IMR-90 (cell line): ENCODE measurements at regions not wholly inside any gene's neighbourhood (a gene's known extent, or its start where the extent isn't known, plus 50 kb on each side); places are given as distances from the start of the nearest gene placed in this dataset.

Experiments used
- ATAC-seq: fragments of 200-7000 bp; cut with Tn5 transposase; 2 replicates; pipeline ENCODE4 v1.9.1; 2020; ENCODE audit warnings: low read depth, mild to moderate bottlenecking, moderate library complexity
- BruUV-seq: library from RNA; stranded (reverse); fragments of 400-500 nt; replicated peaks from 2 replicates; lab custom pipeline; 2021; lab: Mats Ljungman, UMichigan
- CTCF ChIA-PET: fragments of 300-600 bp; formaldehyde crosslinking; extraction: SDS; loops from one replicate; lab custom pipeline; 2021; ENCODE audit warnings: antibody characterized with exemption; lab: Yijun Ruan, JAX
- POLR2A ChIA-PET: fragments of 300-600 bp; sonication (Branson Sonifier 250); formaldehyde crosslinking; loops from one replicate; lab custom pipeline; 2022; ENCODE audit warnings: antibody characterized with exemption; ENCODE audit not compliant: unreplicated experiment; lab: Charles Lee
- DNase-seq: peaks from one replicate; pipeline ENCODE4 v3.0.0; 2013
- H2AFZ ChIP-seq: replicated peaks from 2 replicates; pipeline ENCODE3; 2013; ENCODE audit warnings: low read length, mild to moderate bottlenecking; ENCODE audit not compliant: poor library complexity
- H2AK5ac ChIP-seq: 2 replicates; pipeline ENCODE4 v1.6.1; 2013; ENCODE audit warnings: low read depth, low read length, inconsistent platforms
- H2AK9ac ChIP-seq: replicated peaks from 2 replicates; pipeline ENCODE3; 2013; ENCODE audit warnings: mild to moderate bottlenecking, low read depth, low read length, moderate library complexity; ENCODE audit not compliant: poor library complexity
- H2BK120ac ChIP-seq: 2 replicates; pipeline ENCODE4 v1.6.1; 2013; ENCODE audit warnings: low read depth, low read length, inconsistent platforms
- H2BK15ac ChIP-seq: 3 replicates; pipeline ENCODE4 v1.6.1; 2013; ENCODE audit warnings: low read depth, low read length, inconsistent platforms
- H2BK20ac ChIP-seq: 2 replicates; pipeline ENCODE4 v1.6.1; 2013; ENCODE audit warnings: low read depth, mild to moderate bottlenecking, inconsistent platforms, low read length, moderate library complexity
- H2BK5ac ChIP-seq: 2 replicates; pipeline ENCODE4 v1.6.1; 2013; ENCODE audit warnings: mild to moderate bottlenecking, low read depth, low read length, inconsistent platforms; ENCODE audit not compliant: poor library complexity, severe bottlenecking
- H3K14ac ChIP-seq: replicated peaks from 2 replicates; pipeline ENCODE4 v1.6.1; 2013; ENCODE audit warnings: low read depth, low read length, inconsistent platforms
- H3K18ac ChIP-seq: 2 replicates; pipeline ENCODE4 v1.6.1; 2013; ENCODE audit warnings: low read depth, low read length, control low read depth
- H3K23ac ChIP-seq: 2 replicates; pipeline ENCODE4 v1.6.1; 2013; ENCODE audit warnings: low read depth, low read length, inconsistent platforms
- H3K27ac ChIP-seq: 2 replicates; pipeline ENCODE4 v1.5.1; 2013; ENCODE audit warnings: mild to moderate bottlenecking, control low read depth, low read length; ENCODE audit not compliant: insufficient read depth
- H3K27me3 ChIP-seq: 2 replicates; pipeline ENCODE4 v1.6.1; 2013; ENCODE audit warnings: low read length; ENCODE audit not compliant: control insufficient read depth, insufficient read depth
- H3K36me3 ChIP-seq: 2 replicates; pipeline ENCODE4 v1.6.1; 2013; ENCODE audit warnings: low read length, mixed read lengths; ENCODE audit not compliant: control insufficient read depth, insufficient read depth
- H3K4ac ChIP-seq: 2 replicates; pipeline ENCODE4 v1.6.1; 2013; ENCODE audit warnings: low read depth, low read length, inconsistent platforms
- H3K4me1 ChIP-seq: 2 replicates; pipeline ENCODE4 v1.6.1; 2013; ENCODE audit warnings: low read length, mixed read lengths; ENCODE audit not compliant: control insufficient read depth, insufficient read depth
- H3K4me2 ChIP-seq: 2 replicates; pipeline ENCODE4 v1.6.1; 2013; ENCODE audit warnings: low read depth, mild to moderate bottlenecking, control low read depth, low read length, moderate library complexity
- H3K4me3 ChIP-seq: 2 replicates; pipeline ENCODE4 v1.5.1; 2013; ENCODE audit warnings: low read depth, mild to moderate bottlenecking, control low read depth, low read length, moderate library complexity; ENCODE audit not compliant: insufficient read depth
- H3K56ac ChIP-seq: 2 replicates; pipeline ENCODE4 v1.6.1; 2013; ENCODE audit warnings: low read length, inconsistent platforms; ENCODE audit not compliant: insufficient read depth; ENCODE audit errors: extremely low read depth
- H3K79me1 ChIP-seq, 2 experiments: 2 replicates each; pipeline ENCODE4 v1.6.1; 2013; ENCODE audit warnings: low read length in 2 of 2, inconsistent platforms in 1 of 2, low read depth in 1 of 2
- H3K9ac ChIP-seq: 2 replicates; pipeline ENCODE4 v1.6.1; 2013; ENCODE audit warnings: low read depth, low read length, control low read depth
- H3K9me1 ChIP-seq: 2 replicates; pipeline ENCODE4 v1.6.1; 2013; ENCODE audit warnings: low read length, inconsistent platforms; ENCODE audit not compliant: insufficient read depth
- H3K9me3 ChIP-seq: 2 replicates; pipeline ENCODE4 v1.6.1; 2013; ENCODE audit warnings: low read length; ENCODE audit not compliant: control insufficient read depth, insufficient read depth
- H4K20me1 ChIP-seq: 2 replicates; pipeline ENCODE4 v1.6.1; 2013; ENCODE audit warnings: low read length, inconsistent platforms; ENCODE audit not compliant: insufficient read depth
- H4K5ac ChIP-seq: 2 replicates; pipeline ENCODE4 v1.6.1; 2013; ENCODE audit warnings: mild to moderate bottlenecking, low read depth, low read length, control low read depth
- H4K8ac ChIP-seq, 2 experiments: 2 replicates each; pipeline ENCODE4 v1.6.1; 2013; ENCODE audit warnings: low read depth in 2 of 2, low read length in 2 of 2, control low read depth in 1 of 2, inconsistent platforms in 1 of 2
- H4K91ac ChIP-seq: 2 replicates; pipeline ENCODE4 v1.6.1; 2013; ENCODE audit warnings: low read depth, low read length, inconsistent platforms; ENCODE audit not compliant: insufficient read depth
- CHD1 ChIP-seq: IDR thresholded peaks from 2 replicates; pipeline ENCODE4 v1.6.1; 2012; ENCODE audit warnings: low read depth, low read length, improper control_type of control experiment
- FOS ChIP-seq: fragments of 150-350 bp; IDR thresholded peaks from 2 replicates; pipeline ENCODE4 v1.6.1; 2016; ENCODE audit warnings: low read depth, low read length
- dilution Hi-C: fragments of 300-500 bp; cut with HindIII; formaldehyde crosslinking; loops from one replicate; pipeline ENCODE4 v1.14.3; 2018; ENCODE audit warnings: low sequenced_read_pairs; ENCODE audit not compliant: unreplicated experiment
- in situ Hi-C: fragments of 300-500 bp; cut with MboI; formaldehyde crosslinking; loops from 3 replicates; pipeline ENCODE4 v1.14.3; 2019; ENCODE audit warnings: low sequenced_read_pairs, inconsistent platforms, mixed read lengths
- intact Hi-C: fragments of 100-400 bp; cut with micrococcal nuclease; formaldehyde crosslinking; loops from 2 replicates; pipeline ENCODE4 v1.10.0; 2022

GRCh38 chr11:106389101-106389500, 311.6 kb downstream of the AASDHPPT start:
- Histone ChIP-seq H3K4me2 (no peak overlapping the region), H4K8ac (peak overlapping the region in 1 of 2 experiments; percentile 26; a peak in 2 of 4 replicates), H3K4me3 (no peak overlapping the region), H3K56ac (no peak overlapping the region), H2AFZ (no peak overlapping the region), H3K4me1 (peaks cover 9% of the 10 kb centered on the region), H2BK5ac (peak overlapping the region; percentile 64), H3K9me3 (no peaks in the 10 kb centered on the region), H2BK120ac (0 out of 2 replicates have a peak overlapping the region, but pooled peaks have one; percentile 11), H3K27me3 (no peaks in the 10 kb centered on the region), H3K9ac (no peak overlapping the region), H3K36me3 (no peaks in the 10 kb centered on the region), H3K14ac (peak overlapping the region; percentile 10; the same call in 1 of the 2 replicates), H3K18ac (no peak overlapping the region; the same call in 1 of the 2 replicates), H3K9me1 (peaks cover 6% of the 10 kb centered on the region), H4K20me1 (no peaks in the 10 kb centered on the region), H3K23ac (no peak overlapping the region), H3K79me1 (no peaks in the 10 kb centered on the region), H4K5ac (no peak overlapping the region), H4K91ac (no peak overlapping the region; the same call in 1 of the 2 replicates), H3K4ac (0 out of 2 replicates have a peak overlapping the region, but pooled peaks have one; percentile 85), H2AK9ac (no peak overlapping the region), H3K27ac (no peak overlapping the region), H2BK15ac (no peak overlapping the region), H2AK5ac (no peak overlapping the region), H2BK20ac (peak overlapping the region; percentile 43; the same call in 1 of the 2 replicates)
- ChIA-PET CTCF (no interaction called here), POLR2A (no interaction called here)
- intact Hi-C loops, result no loop called here
- TF ChIP-seq FOS, result peak; percentile 50
- TF ChIP-seq CHD1, result no peak
- ATAC-seq, result peak; percentile 47
- in situ Hi-C loops, result no loop called here
- BruUV-seq, result no TSS peak
- dilution Hi-C loops, result no loop called here
- peak; percentile 75 for DNase-seq
